HG02943 (cell line): ENCODE measurements at regions not wholly inside any gene's neighbourhood (a gene's known extent, or its start where the extent isn't known, plus 50 kb on each side); places are given as distances from the start of the nearest gene placed in this dataset.
"Not testable (repeated sequence)": the region's sequence is repeated elsewhere in the genome, so short reads cannot be mapped to it uniquely, and the experiment has no call there.

Source experiments
- ATAC-seq: cut with Tn5 transposase; IDR thresholded peaks from one replicate; pipeline ENCODE4 v1.9.1; 2021; ENCODE audit warnings: mild to moderate bottlenecking, low read depth, moderate library complexity; ENCODE audit not compliant: unreplicated experiment

GRCh38 chr10:23493711-23494110, 54.8 kb downstream of the OTUD1 start:
- no peak for ATAC-seq

- ATAC-seq = no peak
These were observed 57.9 kb downstream of the OTUD1 start for GRCh38 chr10:23496727-23497126.

- no peak for ATAC-seq
These were observed 60.7 kb downstream of the OTUD1 start for GRCh38 chr10:23499372-23500132.

- ATAC-seq = no peak
These were observed 67.1 kb downstream of the OTUD1 start for GRCh38 chr10:23505797-23506465.

GRCh38 chr10:23512355-23513058, 73.6 kb downstream of the OTUD1 start:
- no peak for ATAC-seq

- not testable (repeated sequence) for ATAC-seq
These were observed 74.7 kb downstream of the OTUD1 start for GRCh38 chr10:23513621-23514020.

GRCh38 chr10:23514321-23514720, 75.4 kb downstream of the OTUD1 start:
- no peak for ATAC-seq

- no peak for ATAC-seq
These were observed 77.7 kb downstream of the OTUD1 start for GRCh38 chr10:23516530-23516929.

GRCh38 chr10:23517155-23517554, 78.3 kb downstream of the OTUD1 start:
- ATAC-seq = no peak

- ATAC-seq = no peak
These were observed 82.9 kb downstream of the OTUD1 start for GRCh38 chr10:23521735-23522134.

- ATAC-seq = no peak
These were observed 83.5 kb downstream of the OTUD1 start for GRCh38 chr10:23522345-23522744.

- ATAC-seq = no peak
These were observed 84.4 kb downstream of the OTUD1 start for GRCh38 chr10:23523251-23523650.

- no peak for ATAC-seq
These were observed 86.5 kb downstream of the OTUD1 start for GRCh38 chr10:23525406-23525805.

GRCh38 chr10:23528419-23528818, 89.5 kb downstream of the OTUD1 start:
- no peak for ATAC-seq

GRCh38 chr10:23529625-23530024, 90.8 kb downstream of the OTUD1 start:
- no peak for ATAC-seq

GRCh38 chr10:23530079-23530478, 91.2 kb downstream of the OTUD1 start:
- ATAC-seq = no peak

- ATAC-seq = no peak
These were observed 94.3 kb downstream of the OTUD1 start for GRCh38 chr10:23533212-23533611.

GRCh38 chr10:23534326-23534725, 95.5 kb downstream of the OTUD1 start:
- no peak for ATAC-seq

GRCh38 chr10:23534761-23535160, 95.9 kb downstream of the OTUD1 start:
- no peak for ATAC-seq

GRCh38 chr10:23535381-23535780, 96.5 kb downstream of the OTUD1 start:
- ATAC-seq = no peak

- ATAC-seq = no peak
These were observed 100.1 kb downstream of the OTUD1 start for GRCh38 chr10:23538968-23539367.
